ENCODE measurements at regions not wholly inside any gene's neighbourhood (a gene's known extent, or its start where the extent isn't known, plus 50 kb on each side); places are given as distances from the start of the nearest gene placed in this dataset.

GRCh38 chr12:94725375-94726168 is 75.2 kb upstream of the TMCC3 start:
- TF ChIP-seq TAF1 (IDR thresholded peaks at IDR 0.05; ENCODE audit: borderline replicate concordance, insufficient read depth, low read length) = no peak

GRCh38 chr12:94722664-94723063 is 72.3 kb upstream of the TMCC3 start:
- TF ChIP-seq TAF1 (IDR thresholded peaks at IDR 0.05; ENCODE audit: borderline replicate concordance, insufficient read depth, low read length) = no peak
- TF ChIP-seq FOXP2 (optimal IDR thresholded peaks at IDR 0.05; ENCODE audit: borderline replicate concordance, extremely low read depth, extremely low read length, insufficient read depth) = no peak
- no peak for TF ChIP-seq REST (IDR thresholded peaks at IDR 0.05; ENCODE audit: insufficient read depth in 1 of 2, low read depth in 2 of 2, low read length in 2 of 2)
- TF ChIP-seq POLR2AphosphoS5 (IDR thresholded peaks at IDR 0.05; ENCODE audit: low read depth, low read length) = no peak
- no peak for TF ChIP-seq SIN3A (IDR thresholded peaks at IDR 0.05; ENCODE audit: borderline replicate concordance, insufficient read depth, low read length)

- TF ChIP-seq REST (IDR thresholded peaks at IDR 0.05; ENCODE audit: insufficient read depth in 1 of 2, low read depth in 2 of 2, low read length in 2 of 2) = no peak
- no peak for TF ChIP-seq FOXP2 (optimal IDR thresholded peaks at IDR 0.05; ENCODE audit: borderline replicate concordance, extremely low read depth, extremely low read length, insufficient read depth)
- no peak for TF ChIP-seq SIN3A (IDR thresholded peaks at IDR 0.05; ENCODE audit: borderline replicate concordance, insufficient read depth, low read length)
- TF ChIP-seq TAF1 (IDR thresholded peaks at IDR 0.05; ENCODE audit: borderline replicate concordance, insufficient read depth, low read length) = no peak
- TF ChIP-seq POLR2AphosphoS5 (IDR thresholded peaks at IDR 0.05; ENCODE audit: low read depth, low read length) = no peak
These were observed 70.8 kb upstream of the TMCC3 start for GRCh38 chr12:94721173-94721572.

- TF ChIP-seq SIN3A (IDR thresholded peaks at IDR 0.05; ENCODE audit: borderline replicate concordance, insufficient read depth, low read length) (no peak), FOXP2 (optimal IDR thresholded peaks at IDR 0.05; ENCODE audit: borderline replicate concordance, extremely low read depth, extremely low read length, insufficient read depth) (no peak), TAF1 (IDR thresholded peaks at IDR 0.05; ENCODE audit: borderline replicate concordance, insufficient read depth, low read length) (no peak)
These were observed 67.8 kb upstream of the TMCC3 start for GRCh38 chr12:94718114-94718513.

GRCh38 chr12:94717656-94718055 is 67.3 kb upstream of the TMCC3 start:
- TF ChIP-seq TAF1 (IDR thresholded peaks at IDR 0.05; ENCODE audit: borderline replicate concordance, insufficient read depth, low read length) = no peak
- no peak for TF ChIP-seq REST (IDR thresholded peaks at IDR 0.05; ENCODE audit: insufficient read depth in 1 of 2, low read depth in 2 of 2, low read length in 2 of 2)
- no peak for TF ChIP-seq POLR2AphosphoS5 (IDR thresholded peaks at IDR 0.05; ENCODE audit: low read depth, low read length)
- TF ChIP-seq SIN3A (IDR thresholded peaks at IDR 0.05; ENCODE audit: borderline replicate concordance, insufficient read depth, low read length) = no peak
- TF ChIP-seq FOXP2 (optimal IDR thresholded peaks at IDR 0.05; ENCODE audit: borderline replicate concordance, extremely low read depth, extremely low read length, insufficient read depth) = no peak

GRCh38 chr12:94717108-94717507 is 66.8 kb upstream of the TMCC3 start:
- TF ChIP-seq POLR2AphosphoS5 (IDR thresholded peaks at IDR 0.05; ENCODE audit: low read depth, low read length) (no peak), SIN3A (IDR thresholded peaks at IDR 0.05; ENCODE audit: borderline replicate concordance, insufficient read depth, low read length) (no peak), FOXP2 (optimal IDR thresholded peaks at IDR 0.05; ENCODE audit: borderline replicate concordance, extremely low read depth, extremely low read length, insufficient read depth) (no peak), REST (IDR thresholded peaks at IDR 0.05; ENCODE audit: insufficient read depth in 1 of 2, low read depth in 2 of 2, low read length in 2 of 2) (no peak), TAF1 (IDR thresholded peaks at IDR 0.05; ENCODE audit: borderline replicate concordance, insufficient read depth, low read length) (no peak)

Data from PFSK-1 (cell line).